ENCODE measurements at regions not wholly inside any gene's neighbourhood (a gene's known extent, or its start where the extent isn't known, plus 50 kb on each side); places are given as distances from the start of the nearest gene placed in this dataset.

GRCh38 chr2:33835911-33836310 lies 236.8 kb upstream of the FAM98A start:
- Histone ChIP-seq H3K27ac (ENCODE audit: extremely low read depth, low read depth, low read length) (no peak overlapping the region), H3K4me1 (ENCODE audit: control insufficient read depth, insufficient read depth, low read length) (no peaks in the 10 kb centered on the region), H3K9me3 (ENCODE audit: control insufficient read depth, insufficient read depth, low read depth, low read length) (no peaks in the 10 kb centered on the region), H3K4me3 (ENCODE audit: low read depth, low read length) (no peak overlapping the region), H3K36me3 (ENCODE audit: control insufficient read depth in 2 of 2, insufficient read depth in 1 of 2, low read length in 2 of 2) (no peaks in the 10 kb centered on the region)
- ChIA-PET CTCF (no interaction called here), POLR2A (no interaction called here)
- no peak for TF ChIP-seq ZNF610 (tag by site-specific recombination; IDR thresholded peaks at IDR 0.05; ENCODE audit: borderline replicate concordance)
- TF ChIP-seq ZNF169 (tag by site-specific recombination; IDR thresholded peaks at IDR 0.05): no peak
- TF ChIP-seq ZSCAN23 (tag by site-specific recombination; IDR thresholded peaks at IDR 0.05): no peak

DNA sequence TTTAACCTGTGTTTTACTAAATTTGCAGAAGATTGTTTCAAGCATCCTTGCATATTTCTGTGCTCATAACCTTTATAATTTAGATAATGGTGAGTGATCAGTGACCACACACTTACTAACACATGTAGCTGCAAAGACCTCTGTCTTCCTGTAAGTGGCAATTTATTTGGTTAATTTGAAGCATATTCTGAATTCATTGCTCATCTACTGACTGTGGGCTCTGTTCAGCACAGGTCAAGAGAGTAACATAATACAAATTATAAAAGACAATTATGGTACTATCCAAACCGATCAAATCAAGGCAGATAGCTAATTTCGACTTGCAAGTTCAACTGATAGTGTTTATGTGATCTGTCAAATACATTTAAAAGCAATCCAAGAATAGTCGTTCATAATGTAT lies 223.9 kb upstream of the FAM98A start:
- CTCF ChIA-PET: no interaction called here
- POLR2A ChIA-PET: no interaction called here
- Histone ChIP-seq H3K9me3 (ENCODE audit: control insufficient read depth, insufficient read depth, low read depth, low read length) (no peaks in the 10 kb centered on the region), H3K4me3 (ENCODE audit: low read depth, low read length) (no peak overlapping the region), H3K27ac (ENCODE audit: extremely low read depth, low read depth, low read length) (no peak overlapping the region), H3K4me1 (ENCODE audit: control insufficient read depth, insufficient read depth, low read length) (no peaks in the 10 kb centered on the region), H3K36me3 (ENCODE audit: control insufficient read depth in 2 of 2, insufficient read depth in 1 of 2, low read length in 2 of 2) (no peaks in the 10 kb centered on the region)
- TF ChIP-seq ZNF366 (tag by site-specific recombination; conservative IDR thresholded peaks at IDR 0.05): no peak
- TF ChIP-seq ZNF623 (tag by site-specific recombination; IDR thresholded peaks at IDR 0.05): no peak
- TF ChIP-seq ZNF404 (tag by site-specific recombination; IDR thresholded peaks at IDR 0.05): no peak
- TF ChIP-seq ZNF830 (tag by site-specific recombination; IDR thresholded peaks at IDR 0.05; ENCODE audit: low read depth): no peak
- TF ChIP-seq KLF8 (tag by site-specific recombination; IDR thresholded peaks at IDR 0.05): no peak
- no peak for TF ChIP-seq ZFP69B (tag by site-specific recombination; IDR thresholded peaks at IDR 0.05)
- TF ChIP-seq ZNF324 (tag by site-specific recombination; IDR thresholded peaks at IDR 0.05): no peak
- no peak for TF ChIP-seq ZNF837 (tag by site-specific recombination; IDR thresholded peaks at IDR 0.05)
- no peak for TF ChIP-seq ZNF266 (tag by site-specific recombination; IDR thresholded peaks at IDR 0.05; ENCODE audit: low read depth)
- TF ChIP-seq ZNF248 (tag by site-specific recombination; IDR thresholded peaks at IDR 0.05): no peak
- no peak for TF ChIP-seq WT1 (tag by site-specific recombination; IDR thresholded peaks at IDR 0.05)
- no peak for TF ChIP-seq ZNF664 (tag by site-specific recombination; IDR thresholded peaks at IDR 0.05)
- TF ChIP-seq KLF1 (tag by site-specific recombination; IDR thresholded peaks at IDR 0.05): no peak
- no peak for TF ChIP-seq OSR2 (tag by site-specific recombination; IDR thresholded peaks at IDR 0.05)
- TF ChIP-seq ZNF274 (IDR thresholded peaks at IDR 0.05; ENCODE audit: low read length): no peak
- no peak for TF ChIP-seq ZNF274 (tag by site-specific recombination; IDR thresholded peaks at IDR 0.05; ENCODE audit: borderline replicate concordance)
- TF ChIP-seq ELK4 (IDR thresholded peaks at IDR 0.05; ENCODE audit: borderline replicate concordance, low read depth, low read length): no peak
- no peak for TF ChIP-seq GLI4 (tag by site-specific recombination; IDR thresholded peaks at IDR 0.05)
- no peak for TF ChIP-seq ZNF660 (tag by site-specific recombination; IDR thresholded peaks at IDR 0.05)
- no peak for TF ChIP-seq ZNF785 (tag by site-specific recombination; IDR thresholded peaks at IDR 0.05)

DNA sequence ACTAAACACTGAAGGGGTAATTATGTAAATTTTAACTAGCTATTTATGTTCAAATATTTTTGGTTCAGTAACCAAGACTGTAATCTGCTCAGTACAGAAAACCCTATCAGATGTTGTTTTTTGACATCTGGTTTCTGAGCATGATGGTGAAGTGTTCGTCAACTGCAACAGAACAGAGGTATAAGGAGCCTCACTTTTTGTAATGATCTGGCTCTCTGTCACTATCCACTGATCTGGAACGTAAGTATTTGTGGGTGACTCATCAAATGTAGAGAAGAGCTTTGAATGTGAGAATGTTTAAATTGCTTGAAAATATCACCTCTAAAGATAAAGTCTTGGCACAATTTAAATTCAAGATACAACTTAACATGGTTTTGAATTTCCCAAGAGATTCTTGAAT lies 213.6 kb upstream of the FAM98A start:
- ChIA-PET CTCF (interaction anchor here (0.7 kb wide), 1 partner anchor 53 kb away, joined by 3 read pairs; no protein-coding TSS in a partner anchor), POLR2A (no interaction called here)
- no peak for TF ChIP-seq ZNF341 (tag by site-specific recombination; IDR thresholded peaks at IDR 0.05; ENCODE audit: low read depth)
- TF ChIP-seq ZNF548 (tag by site-specific recombination; IDR thresholded peaks at IDR 0.05): no peak
- no peak for TF ChIP-seq ZSCAN5A (tag by site-specific recombination; IDR thresholded peaks at IDR 0.05)
- no peak for TF ChIP-seq ZNF623 (tag by site-specific recombination; IDR thresholded peaks at IDR 0.05)
- no peak for TF ChIP-seq ZNF768 (tag by site-specific recombination; IDR thresholded peaks at IDR 0.05)
- no peak for TF ChIP-seq ZNF391 (tag by site-specific recombination; IDR thresholded peaks at IDR 0.05; ENCODE audit: borderline replicate concordance, low read depth)
- no peak for TF ChIP-seq KLF16 (tag by site-specific recombination; IDR thresholded peaks at IDR 0.05)
- no peak overlapping the region for H3K27ac ChIP-seq (ENCODE audit: extremely low read depth, low read depth, low read length)
- H3K36me3 ChIP-seq (ENCODE audit: control insufficient read depth in 2 of 2, insufficient read depth in 1 of 2, low read length in 2 of 2): no peaks in the 10 kb centered on the region
- no peak overlapping the region for H3K4me3 ChIP-seq (ENCODE audit: low read depth, low read length)
- H3K9me3 ChIP-seq (ENCODE audit: control insufficient read depth, insufficient read depth, low read depth, low read length): no peaks in the 10 kb centered on the region
- H3K4me1 ChIP-seq (ENCODE audit: control insufficient read depth, insufficient read depth, low read length): no peaks in the 10 kb centered on the region

Data from HEK293 (cell line).